ENCODE measurements at regions not wholly inside any gene's neighbourhood (a gene's known extent, or its start where the extent isn't known, plus 50 kb on each side); places are given as distances from the start of the nearest gene placed in this dataset.

DNA sequence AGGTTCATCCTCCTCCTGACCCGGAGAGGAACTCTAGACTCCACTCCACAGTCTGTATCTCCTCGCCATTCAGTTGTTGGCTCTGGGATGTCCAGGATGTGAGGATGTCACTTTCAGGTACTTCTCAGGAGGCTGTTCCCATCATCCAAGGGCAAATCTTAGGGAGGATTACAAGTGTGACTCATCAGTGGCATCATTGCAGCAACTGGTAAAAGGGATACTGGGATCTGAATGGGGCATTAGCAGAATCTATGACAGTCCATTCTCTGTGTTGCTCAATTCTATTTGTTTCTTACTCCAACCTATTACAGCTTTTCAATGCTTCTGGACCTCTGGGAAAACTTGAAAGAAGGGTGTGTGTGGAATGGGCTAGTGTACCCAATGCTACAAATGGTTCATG, 81.5 kb upstream of the FN1 start:
- no peaks in the 10 kb centered on the region for H3K36me3 ChIP-seq (ENCODE audit: control insufficient read depth, insufficient read depth, low read length)
- ATAC-seq (no peak), DNase-seq (ENCODE audit: low read depth, low spot score) (no peak)
- TF ChIP-seq POLR2AphosphoS5 (IDR thresholded peaks at IDR 0.05; ENCODE audit: low read depth, low read length) (no peak), SIN3A (IDR thresholded peaks at IDR 0.05; ENCODE audit: borderline replicate concordance, insufficient read depth, low read depth, low read length) (no peak)
- TF ChIP-seq, protein P1, sequence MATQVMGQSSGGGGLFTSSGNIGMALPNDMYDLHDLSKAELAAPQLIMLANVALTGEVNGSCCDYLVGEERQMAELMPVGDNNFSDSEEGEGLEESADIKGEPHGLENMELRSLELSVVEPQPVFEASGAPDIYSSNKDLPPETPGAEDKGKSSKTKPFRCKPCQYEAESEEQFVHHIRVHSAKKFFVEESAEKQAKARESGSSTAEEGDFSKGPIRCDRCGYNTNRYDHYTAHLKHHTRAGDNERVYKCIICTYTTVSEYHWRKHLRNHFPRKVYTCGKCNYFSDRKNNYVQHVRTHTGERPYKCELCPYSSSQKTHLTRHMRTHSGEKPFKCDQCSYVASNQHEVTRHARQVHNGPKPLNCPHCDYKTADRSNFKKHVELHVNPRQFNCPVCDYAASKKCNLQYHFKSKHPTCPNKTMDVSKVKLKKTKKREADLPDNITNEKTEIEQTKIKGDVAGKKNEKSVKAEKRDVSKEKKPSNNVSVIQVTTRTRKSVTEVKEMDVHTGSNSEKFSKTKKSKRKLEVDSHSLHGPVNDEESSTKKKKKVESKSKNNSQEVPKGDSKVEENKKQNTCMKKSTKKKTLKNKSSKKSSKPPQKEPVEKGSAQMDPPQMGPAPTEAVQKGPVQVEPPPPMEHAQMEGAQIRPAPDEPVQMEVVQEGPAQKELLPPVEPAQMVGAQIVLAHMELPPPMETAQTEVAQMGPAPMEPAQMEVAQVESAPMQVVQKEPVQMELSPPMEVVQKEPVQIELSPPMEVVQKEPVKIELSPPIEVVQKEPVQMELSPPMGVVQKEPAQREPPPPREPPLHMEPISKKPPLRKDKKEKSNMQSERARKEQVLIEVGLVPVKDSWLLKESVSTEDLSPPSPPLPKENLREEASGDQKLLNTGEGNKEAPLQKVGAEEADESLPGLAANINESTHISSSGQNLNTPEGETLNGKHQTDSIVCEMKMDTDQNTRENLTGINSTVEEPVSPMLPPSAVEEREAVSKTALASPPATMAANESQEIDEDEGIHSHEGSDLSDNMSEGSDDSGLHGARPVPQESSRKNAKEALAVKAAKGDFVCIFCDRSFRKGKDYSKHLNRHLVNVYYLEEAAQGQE (IDR thresholded peaks at IDR 0.05; ENCODE audit: insufficient read depth in 1 of 2, low read depth in 2 of 2, low read length in 1 of 2), result no peak
- no peaks in the 10 kb centered on the region for H3K9me3 ChIP-seq (ENCODE audit: control insufficient read depth, insufficient read depth, low read depth, low read length)
- CTCF ChIA-PET, result no interaction called here
- no TSS peak for BruUV-seq (replicated peaks)
- POLR2A ChIA-PET, result no interaction called here
- no peaks in the 10 kb centered on the region for H3K27me3 ChIP-seq (ENCODE audit: control insufficient read depth, insufficient read depth, low read length)
- H3K27ac ChIP-seq (ENCODE audit: low read length), result no peak overlapping the region
- no peak overlapping the region for H3K4me3 ChIP-seq (ENCODE audit: low read depth in 2 of 2, low read length in 2 of 2)
- intact Hi-C loops (cut with micrococcal nuclease; ENCODE audit: unreplicated experiment) (no loop called here), in situ Hi-C loops (cut with HindIII; ENCODE audit: low pct_unique_long_range_greater_than_20kb, low sequenced_read_pairs) (no loop called here)
- no peaks in the 10 kb centered on the region for H3K4me1 ChIP-seq (ENCODE audit: control insufficient read depth, insufficient read depth, low read length)

DNA sequence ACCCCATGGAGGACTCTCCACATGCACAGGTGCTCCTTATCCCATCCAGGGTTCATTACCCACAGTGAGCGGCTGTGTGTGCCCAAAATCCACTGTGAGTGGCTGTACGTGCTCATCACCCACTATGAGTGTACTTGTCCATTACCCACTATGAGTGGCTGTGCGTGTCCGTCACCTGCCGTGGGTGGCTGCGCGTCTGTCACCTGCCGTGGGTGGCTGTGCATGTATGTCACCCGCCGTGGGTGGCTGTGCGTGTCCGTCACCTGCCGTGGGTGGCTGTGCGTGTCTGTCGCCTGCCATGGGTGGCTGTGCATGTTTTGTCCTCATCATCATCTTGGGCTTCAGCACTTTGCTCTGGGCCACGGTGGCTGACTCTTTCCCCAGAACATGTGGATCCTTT, 78.6 kb upstream of the FN1 start:
- Histone ChIP-seq H3K9me3 (ENCODE audit: control insufficient read depth, insufficient read depth, low read depth, low read length) (no peaks in the 10 kb centered on the region), H3K27ac (ENCODE audit: low read length) (no peak overlapping the region), H3K36me3 (ENCODE audit: control insufficient read depth, insufficient read depth, low read length) (no peaks in the 10 kb centered on the region), H3K4me1 (ENCODE audit: control insufficient read depth, insufficient read depth, low read length) (no peaks in the 10 kb centered on the region), H3K4me3 (ENCODE audit: low read depth in 2 of 2, low read length in 2 of 2) (no peak overlapping the region), H3K27me3 (ENCODE audit: control insufficient read depth, insufficient read depth, low read length) (no peaks in the 10 kb centered on the region)
- ChIA-PET POLR2A (no interaction called here), CTCF (no interaction called here)
- no peak for TF ChIP-seq POLR2AphosphoS5 (IDR thresholded peaks at IDR 0.05; ENCODE audit: low read depth, low read length)
- TF ChIP-seq, protein P2, sequence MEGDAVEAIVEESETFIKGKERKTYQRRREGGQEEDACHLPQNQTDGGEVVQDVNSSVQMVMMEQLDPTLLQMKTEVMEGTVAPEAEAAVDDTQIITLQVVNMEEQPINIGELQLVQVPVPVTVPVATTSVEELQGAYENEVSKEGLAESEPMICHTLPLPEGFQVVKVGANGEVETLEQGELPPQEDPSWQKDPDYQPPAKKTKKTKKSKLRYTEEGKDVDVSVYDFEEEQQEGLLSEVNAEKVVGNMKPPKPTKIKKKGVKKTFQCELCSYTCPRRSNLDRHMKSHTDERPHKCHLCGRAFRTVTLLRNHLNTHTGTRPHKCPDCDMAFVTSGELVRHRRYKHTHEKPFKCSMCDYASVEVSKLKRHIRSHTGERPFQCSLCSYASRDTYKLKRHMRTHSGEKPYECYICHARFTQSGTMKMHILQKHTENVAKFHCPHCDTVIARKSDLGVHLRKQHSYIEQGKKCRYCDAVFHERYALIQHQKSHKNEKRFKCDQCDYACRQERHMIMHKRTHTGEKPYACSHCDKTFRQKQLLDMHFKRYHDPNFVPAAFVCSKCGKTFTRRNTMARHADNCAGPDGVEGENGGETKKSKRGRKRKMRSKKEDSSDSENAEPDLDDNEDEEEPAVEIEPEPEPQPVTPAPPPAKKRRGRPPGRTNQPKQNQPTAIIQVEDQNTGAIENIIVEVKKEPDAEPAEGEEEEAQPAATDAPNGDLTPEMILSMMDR (IDR thresholded peaks at IDR 0.05), result no peak
- no peak for TF ChIP-seq TCF7L2 (IDR thresholded peaks at IDR 0.05; ENCODE audit: low read depth, low read length)
- no peak for TF ChIP-seq SIN3A (IDR thresholded peaks at IDR 0.05; ENCODE audit: borderline replicate concordance, insufficient read depth, low read depth, low read length)
- TF ChIP-seq, protein P1 (IDR thresholded peaks at IDR 0.05; ENCODE audit: insufficient read depth in 1 of 2, low read depth in 2 of 2, low read length in 1 of 2), result no peak
- in situ Hi-C loops (cut with HindIII; ENCODE audit: low pct_unique_long_range_greater_than_20kb, low sequenced_read_pairs) (no loop called here), intact Hi-C loops (cut with micrococcal nuclease; ENCODE audit: unreplicated experiment) (no loop called here)
- no TSS peak for BruUV-seq (replicated peaks)
- DNase-seq (ENCODE audit: low read depth, low spot score), result no peak
- ATAC-seq, result no peak
